Naive thymus-derived CD8-positive, alpha-beta T cell (primary cell): ENCODE measurements at regions not wholly inside any gene's neighbourhood (a gene's known extent, or its start where the extent isn't known, plus 50 kb on each side); places are given as distances from the start of the nearest gene placed in this dataset.

ENCODE experiments used
- ATAC-seq, 2 donors: fragments of 150-1000 bp; cut with Tn5 transposase in 1 of 2; sonication (Bioruptor Pico), chemical (Tn5 transposase) in 1 of 2; 1 replicate in 1 of 2; 2 replicates in 1 of 2; pipeline ENCODE4 v1.10.0; 2021; ENCODE audit warnings: mild to moderate bottlenecking in 2 of 2, moderate library complexity in 2 of 2
- POLR2A ChIA-PET: fragments of 350-600 bp; sonication (Branson Sonifier 250); formaldehyde crosslinking; loops from one replicate; lab custom pipeline; 2021; ENCODE audit warnings: antibody characterized with exemption; lab: Charles Lee
- DNase-seq, 10 donors: peaks; one replicate each; pipeline versions ENCODE4 v3.0.0 to v3.0.0-alpha.2; 2020 to 2022
- H3K27ac Mint-ChIP-seq, 10 donors: one replicate each; pipeline ENCODE4 v1.8.0; 2020 to 2022; ENCODE audit warnings: mild to moderate bottlenecking in 10 of 10, mixed read lengths in 10 of 10, moderate library complexity in 4 of 10, inconsistent platforms in 1 of 10
- H3K27me3 Mint-ChIP-seq, 5 donors: one replicate each; pipeline ENCODE4 v1.8.0; 2021 to 2022; ENCODE audit warnings: mixed read lengths in 5 of 5
- H3K36me3 Mint-ChIP-seq, 3 donors: one replicate each; pipeline ENCODE4 v1.8.0; 2020 to 2022; ENCODE audit warnings: mixed read lengths in 3 of 3, mild to moderate bottlenecking in 2 of 3, inconsistent platforms in 1 of 3
- H3K4me1 Mint-ChIP-seq, 4 donors: one replicate each; pipeline ENCODE4 v1.8.0; 2021 to 2022; ENCODE audit warnings: mixed read lengths in 4 of 4
- H3K4me3 Mint-ChIP-seq, 10 donors: one replicate each; pipeline ENCODE4 v1.8.0; 2020 to 2022; ENCODE audit warnings: mild to moderate bottlenecking in 10 of 10, mixed read lengths in 10 of 10, moderate library complexity in 6 of 10, inconsistent platforms in 1 of 10
- H3K9me3 Mint-ChIP-seq, 9 donors: one replicate each; pipeline ENCODE4 v1.8.0; 2020 to 2022; ENCODE audit warnings: mixed read lengths in 9 of 9, mild to moderate bottlenecking in 3 of 9, inconsistent platforms in 1 of 9, moderate library complexity in 1 of 9

- ATAC-seq (no peak), DNase-seq (no peak)
- H3K4me1 Mint-ChIP-seq, result peaks cover 0 to 3% (median 0%) of the 10 kb centered on the region in 4 donors
- no peaks in the 10 kb centered on the region for H3K9me3 Mint-ChIP-seq
- POLR2A ChIA-PET, result no interaction called here
- H3K4me3 Mint-ChIP-seq, result no peak overlapping the region
- no peak overlapping the region for H3K27ac Mint-ChIP-seq
- H3K36me3 Mint-ChIP-seq, result no peaks in the 10 kb centered on the region
- peaks cover 23 to 35% (median 29%) of the 10 kb centered on the region in 5 donors for H3K27me3 Mint-ChIP-seq
Measured at GRCh38 chr1:36557041-36558000, 74.6 kb upstream of the CSF3R start.

- no peak for DNase-seq
- Mint-ChIP-seq H3K36me3 (no peaks in the 10 kb centered on the region), H3K4me3 (no peak overlapping the region), H3K27ac (no peak overlapping the region), H3K4me1 (peaks cover 0 to 3% (median 0%) of the 10 kb centered on the region in 4 donors), H3K27me3 (peaks cover 29 to 49% (median 40%) of the 10 kb centered on the region in 5 donors), H3K9me3 (no peaks in the 10 kb centered on the region)
- no peak for ATAC-seq
- POLR2A ChIA-PET, result no interaction called here
Measured at GRCh38 chr1:36555041-36555440, 72.3 kb upstream of the CSF3R start.

GRCh38 chr1:36554323-36554628 lies 71.6 kb upstream of the CSF3R start:
- peaks cover 0 to 3% (median 0%) of the 10 kb centered on the region in 4 donors for H3K4me1 Mint-ChIP-seq
- no peaks in the 10 kb centered on the region for H3K9me3 Mint-ChIP-seq
- H3K4me3 Mint-ChIP-seq, result no peak overlapping the region
- DNase-seq (no peak), ATAC-seq (no peak)
- H3K27ac Mint-ChIP-seq, result no peak overlapping the region
- POLR2A ChIA-PET, result no interaction called here
- H3K36me3 Mint-ChIP-seq, result no peaks in the 10 kb centered on the region
- peaks cover 31 to 49% (median 41%) of the 10 kb centered on the region in 5 donors for H3K27me3 Mint-ChIP-seq

DNA sequence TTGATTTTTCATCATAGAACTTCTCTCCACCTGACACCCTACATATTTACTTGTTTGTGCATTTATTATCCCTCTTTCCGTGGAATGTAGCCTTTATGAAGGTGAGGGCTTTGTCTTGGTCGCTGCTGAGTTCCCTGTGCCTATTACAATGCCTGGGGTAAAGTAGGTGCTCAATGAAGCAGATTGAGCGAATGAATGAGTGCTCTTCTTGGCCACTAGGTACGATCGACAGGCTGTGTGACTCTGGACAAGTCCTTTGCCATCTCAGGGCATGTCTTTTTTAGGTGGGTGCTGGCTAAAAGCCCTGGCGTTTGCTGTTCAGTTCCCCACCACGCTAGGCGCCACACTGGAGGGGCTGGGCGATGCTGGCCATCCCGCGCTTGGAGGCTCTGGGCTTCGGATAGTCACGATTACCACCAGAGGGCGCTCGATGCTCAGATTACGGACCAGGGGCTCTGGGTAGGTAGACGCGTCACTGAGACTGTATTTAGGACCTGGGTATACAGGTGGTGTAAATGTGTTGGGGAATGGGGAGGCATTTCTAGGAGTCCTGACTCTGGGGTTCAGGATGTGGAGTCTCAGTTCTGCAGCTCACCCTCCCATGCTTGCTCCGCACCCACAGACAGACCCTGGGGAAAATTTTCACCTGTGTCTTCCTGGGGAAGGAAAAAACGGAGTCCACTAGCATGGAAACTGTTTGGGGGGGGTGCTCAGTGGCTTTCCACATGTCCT lies 71.0 kb upstream of the CSF3R start:
- H3K4me3 Mint-ChIP-seq, result no peak overlapping the region
- ATAC-seq (peak; percentile 44 to 64), DNase-seq (peak; percentile 14 to 75 (median 44))
- H3K27me3 Mint-ChIP-seq, result peaks cover 31 to 49% (median 41%) of the 10 kb centered on the region in 5 donors
- peaks cover 0 to 3% (median 0%) of the 10 kb centered on the region in 4 donors for H3K4me1 Mint-ChIP-seq
- no peaks in the 10 kb centered on the region for H3K36me3 Mint-ChIP-seq
- no peak overlapping the region for H3K27ac Mint-ChIP-seq
- H3K9me3 Mint-ChIP-seq, result no peaks in the 10 kb centered on the region
- POLR2A ChIA-PET, result no interaction called here

- no peaks in the 10 kb centered on the region for H3K36me3 Mint-ChIP-seq
- DNase-seq (no peak), ATAC-seq (no peak)
- POLR2A ChIA-PET, result no interaction called here
- H3K27ac Mint-ChIP-seq, result peak overlapping the region in 1 of 10 donors; percentile 38
- no peaks in the 10 kb centered on the region for H3K9me3 Mint-ChIP-seq
- H3K27me3 Mint-ChIP-seq, result peaks cover 11 to 60% (median 31%) of the 10 kb centered on the region in 5 donors
- H3K4me3 Mint-ChIP-seq, result no peak overlapping the region
- peaks cover 0 to 2% (median 0%) of the 10 kb centered on the region in 4 donors for H3K4me1 Mint-ChIP-seq
Measured at GRCh38 chr1:36542962-36543515, 60.3 kb upstream of the CSF3R start.

GRCh38 chr1:36542024-36542961 lies 59.6 kb upstream of the CSF3R start:
- DNase-seq (no peak), ATAC-seq (no peak)
- POLR2A ChIA-PET, result no interaction called here
- H3K27me3 Mint-ChIP-seq, result peaks cover 11 to 68% (median 34%) of the 10 kb centered on the region in 5 donors
- H3K4me3 Mint-ChIP-seq, result no peak overlapping the region
- H3K4me1 Mint-ChIP-seq, result peaks cover 0 to 2% (median 0%) of the 10 kb centered on the region in 4 donors
- H3K36me3 Mint-ChIP-seq, result no peaks in the 10 kb centered on the region
- no peaks in the 10 kb centered on the region for H3K9me3 Mint-ChIP-seq
- H3K27ac Mint-ChIP-seq, result no peak overlapping the region

DNA sequence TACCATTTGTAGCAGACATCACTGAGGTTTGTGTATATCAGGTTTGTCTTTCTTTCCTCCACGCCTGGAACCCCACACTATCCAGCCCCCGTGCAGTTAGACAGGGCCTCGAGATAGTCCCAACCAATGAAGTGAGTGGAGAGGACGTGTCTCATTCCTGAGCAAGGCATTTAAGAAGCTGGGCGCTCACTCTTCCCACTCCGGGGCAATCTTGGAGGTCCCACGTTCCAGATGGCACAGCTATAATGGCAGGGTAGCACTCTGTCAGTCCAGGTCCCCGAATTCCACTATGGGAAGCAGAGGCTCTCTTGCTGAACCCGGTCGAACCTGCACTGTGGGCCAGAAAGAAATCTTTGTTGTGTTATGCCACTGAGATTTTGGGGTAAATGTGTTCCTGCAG lies 57.3 kb upstream of the CSF3R start:
- Mint-ChIP-seq H3K9me3 (no peaks in the 10 kb centered on the region), H3K4me1 (peaks cover 0 to 2% (median 0%) of the 10 kb centered on the region in 4 donors), H3K27me3 (peaks cover 8 to 72% (median 33%) of the 10 kb centered on the region in 5 donors), H3K4me3 (no peak overlapping the region), H3K36me3 (no peaks in the 10 kb centered on the region), H3K27ac (no peak overlapping the region)
- DNase-seq (no peak), ATAC-seq (no peak)
- POLR2A ChIA-PET, result no interaction called here

DNA sequence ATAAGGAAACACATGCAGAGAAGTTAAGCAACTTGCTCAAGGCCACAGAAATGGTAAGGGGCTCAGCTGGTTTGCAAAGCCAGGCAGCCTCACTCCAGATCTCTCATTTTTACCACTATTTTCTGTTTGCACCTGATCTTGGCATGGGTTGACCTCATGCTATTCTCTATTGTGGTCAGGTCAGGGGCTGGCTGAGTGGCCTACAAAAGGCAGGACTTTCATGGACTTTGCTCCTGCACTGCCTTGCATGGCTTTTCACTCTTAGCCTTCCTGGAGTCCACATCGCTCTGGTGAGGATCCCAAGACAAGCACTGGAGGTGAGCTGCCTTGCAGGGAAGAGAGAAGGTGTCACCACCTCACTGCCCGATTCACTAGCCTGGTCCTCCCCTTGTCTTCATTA lies 56.8 kb upstream of the CSF3R start:
- H3K4me3 Mint-ChIP-seq, result no peak overlapping the region
- POLR2A ChIA-PET, result no interaction called here
- H3K27me3 Mint-ChIP-seq, result peaks cover 8 to 72% (median 33%) of the 10 kb centered on the region in 5 donors
- DNase-seq (no peak), ATAC-seq (no peak)
- no peaks in the 10 kb centered on the region for H3K9me3 Mint-ChIP-seq
- no peaks in the 10 kb centered on the region for H3K36me3 Mint-ChIP-seq
- H3K27ac Mint-ChIP-seq, result no peak overlapping the region
- peaks cover 0 to 2% (median 0%) of the 10 kb centered on the region in 4 donors for H3K4me1 Mint-ChIP-seq

GRCh38 chr1:36537991-36538390 lies 55.3 kb upstream of the CSF3R start:
- H3K27ac Mint-ChIP-seq, result peak overlapping the region in 1 of 10 donors; percentile 9
- no peak for DNase-seq
- peaks cover 0 to 4% (median 0%) of the 10 kb centered on the region in 9 donors for H3K9me3 Mint-ChIP-seq
- POLR2A ChIA-PET, result no interaction called here
- ATAC-seq, result no peak
- H3K4me1 Mint-ChIP-seq, result peaks cover 0 to 2% (median 0%) of the 10 kb centered on the region in 4 donors
- H3K4me3 Mint-ChIP-seq, result no peak overlapping the region
- no peaks in the 10 kb centered on the region for H3K36me3 Mint-ChIP-seq
- peaks cover 8 to 64% (median 36%) of the 10 kb centered on the region in 5 donors for H3K27me3 Mint-ChIP-seq

DNA sequence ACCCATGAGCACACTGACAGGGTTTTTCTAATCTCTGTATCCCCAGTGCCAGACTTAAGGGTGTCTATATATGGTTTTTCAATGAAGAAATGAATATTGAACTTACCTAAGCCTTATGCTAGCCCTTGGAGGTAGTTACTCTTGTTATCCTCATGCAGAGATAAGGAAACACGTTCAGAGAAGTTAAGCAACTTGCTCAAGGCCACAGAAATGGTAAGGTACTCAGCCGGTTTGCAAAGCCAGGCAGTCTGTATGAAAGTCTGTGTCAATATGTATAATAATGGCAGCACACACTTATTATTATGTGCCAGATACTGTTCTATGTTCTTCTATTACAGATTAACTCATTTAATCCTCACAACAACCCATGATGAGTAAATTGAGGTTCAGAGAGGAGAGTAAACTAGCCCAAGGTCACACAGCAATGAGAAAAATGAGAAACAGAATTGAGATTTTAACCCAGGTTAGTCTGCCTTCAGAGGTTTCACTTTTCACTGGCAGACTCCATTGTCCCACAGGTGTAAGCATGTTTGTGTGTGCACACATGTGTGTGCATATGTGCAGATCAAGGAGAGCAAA lies 54.6 kb upstream of the CSF3R start:
- ATAC-seq (no peak), DNase-seq (no peak)
- H3K4me1 Mint-ChIP-seq, result peaks cover 0 to 1% (median 0%) of the 10 kb centered on the region in 4 donors
- H3K27ac Mint-ChIP-seq, result no peak overlapping the region
- POLR2A ChIA-PET, result no interaction called here
- no peak overlapping the region for H3K4me3 Mint-ChIP-seq
- H3K36me3 Mint-ChIP-seq, result no peaks in the 10 kb centered on the region
- H3K27me3 Mint-ChIP-seq, result peaks cover 8 to 57% (median 32%) of the 10 kb centered on the region in 5 donors
- H3K9me3 Mint-ChIP-seq, result peaks cover 0 to 5% (median 0%) of the 10 kb centered on the region in 9 donors

DNA sequence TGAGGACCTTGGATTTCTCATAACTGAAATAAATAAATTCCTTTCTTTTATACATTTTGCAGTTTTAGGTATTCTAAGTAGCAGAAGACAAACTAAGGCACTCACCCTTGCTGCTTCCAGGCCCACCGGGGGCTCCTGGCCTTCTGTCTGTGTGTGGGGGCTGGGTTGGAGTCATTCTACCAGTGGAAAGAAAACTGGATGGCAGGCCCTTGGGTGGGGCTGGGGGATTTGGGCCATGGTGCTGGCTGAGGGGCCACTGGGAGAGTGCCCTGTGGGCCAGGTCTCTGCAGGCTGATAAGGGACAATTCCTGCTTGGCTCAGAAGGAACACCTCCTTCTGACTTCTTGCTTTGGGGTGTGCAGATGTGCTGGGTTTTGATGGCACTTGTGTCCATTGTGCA lies 54.0 kb upstream of the CSF3R start:
- POLR2A ChIA-PET, result no interaction called here
- Mint-ChIP-seq H3K4me1 (no peaks in the 10 kb centered on the region), H3K36me3 (no peaks in the 10 kb centered on the region), H3K27ac (no peak overlapping the region), H3K9me3 (peaks cover 0 to 5% (median 0%) of the 10 kb centered on the region in 9 donors), H3K27me3 (peaks cover 9 to 52% (median 27%) of the 10 kb centered on the region in 5 donors), H3K4me3 (no peak overlapping the region)
- ATAC-seq, result no peak
- DNase-seq, result no peak
